DMS53 treated with DMSO at 0.1 percent for 48 hours (cell line): ENCODE measurements at regions not wholly inside any gene's neighbourhood (a gene's known extent, or its start where the extent isn't known, plus 50 kb on each side); places are given as distances from the start of the nearest gene placed in this dataset.

Experiments used
- DNase-seq: peaks from one replicate; lab custom pipeline; 2025; ENCODE audit not compliant: unreplicated experiment; lab: John Stamatoyannopoulos, UW

- DNase-seq: no peak
These were observed 258.7 kb upstream of the IRX4 start for GRCh38 chr5:2141254-2142000.

- DNase-seq: no peak
These were observed 257.9 kb upstream of the IRX4 start for GRCh38 chr5:2140501-2141175.

GRCh38 chr5:2139478-2139877 lies 256.8 kb upstream of the IRX4 start:
- DNase-seq: no peak

GRCh38 chr5:2138896-2139295 lies 256.2 kb upstream of the IRX4 start:
- DNase-seq: no peak

GRCh38 chr5:2137444-2138050 lies 254.8 kb upstream of the IRX4 start:
- no peak for DNase-seq

GRCh38 chr5:2136728-2137333 lies 254.1 kb upstream of the IRX4 start:
- no peak for DNase-seq

- DNase-seq: no peak
These were observed 253.1 kb upstream of the IRX4 start for GRCh38 chr5:2135833-2136232.

GRCh38 chr5:2135354-2135753 lies 252.6 kb upstream of the IRX4 start:
- DNase-seq: no peak

GRCh38 chr5:2134543-2135292 lies 252.0 kb upstream of the IRX4 start:
- DNase-seq: no peak

GRCh38 chr5:2133936-2134335 lies 251.2 kb upstream of the IRX4 start:
- no peak for DNase-seq

- DNase-seq: no peak
These were observed 250.4 kb upstream of the IRX4 start for GRCh38 chr5:2133080-2133479.

- no peak for DNase-seq
These were observed 249.7 kb upstream of the IRX4 start for GRCh38 chr5:2132497-2132847.

- no peak for DNase-seq
These were observed 249.2 kb upstream of the IRX4 start for GRCh38 chr5:2131826-2132496.

- no peak for DNase-seq
These were observed 248.5 kb upstream of the IRX4 start for GRCh38 chr5:2131196-2131595.

- no peak for DNase-seq
These were observed 247.6 kb upstream of the IRX4 start for GRCh38 chr5:2130361-2130760.

GRCh38 chr5:2129568-2130272 lies 247.0 kb upstream of the IRX4 start:
- no peak for DNase-seq

GRCh38 chr5:2128686-2129355 lies 246.1 kb upstream of the IRX4 start:
- DNase-seq: no peak

GRCh38 chr5:2126512-2126911 lies 243.8 kb upstream of the IRX4 start:
- no peak for DNase-seq

GRCh38 chr5:2125901-2126265 lies 243.2 kb upstream of the IRX4 start:
- no peak for DNase-seq
